Loucy (cell line): ENCODE measurements at regions not wholly inside any gene's neighbourhood (a gene's known extent, or its start where the extent isn't known, plus 50 kb on each side); places are given as distances from the start of the nearest gene placed in this dataset.

Experiments
- H2AFZ ChIP-seq: fragments of 200-600 bp; sonication (generic); 2 replicates; pipeline ENCODE4 v1.6.0; 2016; ENCODE audit warnings: antibody characterized with exemption, mild to moderate bottlenecking, low read length, moderate library complexity
- H3F3A ChIP-seq: fragments of 200-600 bp; 2 replicates; pipeline ENCODE4 v1.6.0; 2016; ENCODE audit warnings: antibody characterized with exemption, low read depth, mild to moderate bottlenecking
- H3K27me3 ChIP-seq: fragments of 200-600 bp; sonication (generic); 2 replicates; pipeline ENCODE4 v1.6.1; 2014; ENCODE audit warnings: low read length, mild to moderate bottlenecking; ENCODE audit not compliant: insufficient read depth, poor library complexity, severe bottlenecking
- H3K36me3 ChIP-seq: fragments of 200-600 bp; sonication (generic); 2 replicates; pipeline ENCODE4 v1.6.1; 2016; ENCODE audit warnings: low read length; ENCODE audit not compliant: insufficient read depth
- H3K4me1 ChIP-seq: fragments of 200-600 bp; sonication (generic); 2 replicates; pipeline ENCODE4 v1.5.1; 2014; ENCODE audit warnings: low read length, mild to moderate bottlenecking; ENCODE audit not compliant: insufficient read depth, poor library complexity, severe bottlenecking
- H3K4me2 ChIP-seq: fragments of 200-600 bp; sonication (generic); 2 replicates; pipeline ENCODE4 v1.6.0; 2014; ENCODE audit warnings: antibody characterized with exemption, low read length, low read depth, mild to moderate bottlenecking; ENCODE audit not compliant: poor library complexity, severe bottlenecking
- H3K4me3 ChIP-seq: fragments of 200-600 bp; sonication (generic); 2 replicates; pipeline ENCODE4 v1.5.1; 2014; ENCODE audit warnings: low read length, mild to moderate bottlenecking, mixed read lengths; ENCODE audit not compliant: poor library complexity, severe bottlenecking
- H3K79me2 ChIP-seq: fragments of 200-600 bp; sonication (generic); 2 replicates; pipeline ENCODE4 v1.6.1; 2014; ENCODE audit warnings: low read length; ENCODE audit not compliant: insufficient read depth
- H3K9ac ChIP-seq: fragments of 200-600 bp; sonication (generic); 2 replicates; pipeline ENCODE4 v1.6.0; 2014; ENCODE audit warnings: mild to moderate bottlenecking, low read depth, low read length, moderate library complexity; ENCODE audit not compliant: poor library complexity, severe bottlenecking
- H3K9me2 ChIP-seq: fragments of 200-600 bp; sonication (generic); replicated peaks from 2 replicates; pipeline ENCODE4 v1.6.1; 2016; ENCODE audit warnings: low read depth, low read length, mixed read lengths
- H3K9me3 ChIP-seq: fragments of 200-600 bp; sonication (generic); 2 replicates; pipeline ENCODE4 v1.6.1; 2014; ENCODE audit warnings: mild to moderate bottlenecking, antibody characterized with exemption, low read length, low read depth; ENCODE audit not compliant: insufficient read depth
- H4K20me1 ChIP-seq: fragments of 200-600 bp; sonication (generic); 2 replicates; pipeline ENCODE4 v1.6.0; 2014; ENCODE audit warnings: antibody characterized with exemption, low read length, mild to moderate bottlenecking; ENCODE audit not compliant: insufficient read depth, poor library complexity, severe bottlenecking
- CTCF ChIP-seq: fragments of 200-600 bp; sonication (generic); conservative IDR thresholded peaks from 2 replicates; pipeline ENCODE4 v1.5.1; 2014; ENCODE audit warnings: mild to moderate bottlenecking, antibody characterized with exemption, low read length
- EZH2phosphoT487 ChIP-seq: fragments of 200-600 bp; IDR thresholded peaks from 2 replicates; pipeline ENCODE4 v1.6.1; 2018; ENCODE audit warnings: antibody characterized with exemption, mild to moderate bottlenecking, moderate library complexity, borderline replicate concordance

- Histone ChIP-seq H3K36me3 (no peaks in the 10 kb centered on the region), H3K27me3 (peaks cover 22% of the 10 kb centered on the region), H3K9me2 (no peaks in the 10 kb centered on the region), H3F3A (no peaks in the 10 kb centered on the region), H4K20me1 (no peaks in the 10 kb centered on the region), H3K79me2 (no peaks in the 10 kb centered on the region), H3K4me2 (no peak overlapping the region), H3K4me1 (peaks cover 13% of the 10 kb centered on the region), H3K4me3 (no peak overlapping the region), H3K9ac (no peak overlapping the region), H2AFZ (0 out of 2 replicates have a peak overlapping the region, but pooled peaks have one; percentile 99), H3K9me3 (no peaks in the 10 kb centered on the region)
- TF ChIP-seq CTCF: no peak
- no peak for TF ChIP-seq EZH2phosphoT487
These were observed 92.6 kb upstream of the PRDM1 start for GRCh38 chr6:105993341-105994117.

- Histone ChIP-seq H3K79me2 (no peaks in the 10 kb centered on the region), H3K27me3 (peaks cover 22% of the 10 kb centered on the region), H3K9ac (peak overlapping the region; percentile 82), H3K9me2 (no peaks in the 10 kb centered on the region), H3F3A (no peaks in the 10 kb centered on the region), H3K4me3 (peak overlapping the region; percentile 97), H3K9me3 (no peaks in the 10 kb centered on the region), H3K4me1 (peaks cover 13% of the 10 kb centered on the region), H4K20me1 (no peaks in the 10 kb centered on the region), H3K36me3 (no peaks in the 10 kb centered on the region), H2AFZ (peak overlapping the region; percentile 99), H3K4me2 (peak overlapping the region; percentile 87)
- TF ChIP-seq CTCF (no peak), EZH2phosphoT487 (no peak)
These were observed 93.7 kb upstream of the PRDM1 start for GRCh38 chr6:105992315-105992961.

- peak overlapping the region; percentile 97 for H3K4me3 ChIP-seq
- no peaks in the 10 kb centered on the region for H3K36me3 ChIP-seq
- H3K79me2 ChIP-seq: no peaks in the 10 kb centered on the region
- H3F3A ChIP-seq: no peaks in the 10 kb centered on the region
- no peaks in the 10 kb centered on the region for H3K9me2 ChIP-seq
- no peaks in the 10 kb centered on the region for H3K9me3 ChIP-seq
- H3K27me3 ChIP-seq: peaks cover 17% of the 10 kb centered on the region
- H3K9ac ChIP-seq: peak overlapping the region; percentile 82
- H3K4me1 ChIP-seq: peaks cover 13% of the 10 kb centered on the region
- H2AFZ ChIP-seq: peak overlapping the region; percentile 99
- no peaks in the 10 kb centered on the region for H4K20me1 ChIP-seq
- peak overlapping the region; percentile 87 for H3K4me2 ChIP-seq
- TF ChIP-seq CTCF (no peak), EZH2phosphoT487 (no peak)
These were observed 94.4 kb upstream of the PRDM1 start for GRCh38 chr6:105991561-105992314.
